ENCODE measurements at regions not wholly inside any gene's neighbourhood (a gene's known extent, or its start where the extent isn't known, plus 50 kb on each side); places are given as distances from the start of the nearest gene placed in this dataset.

DNA sequence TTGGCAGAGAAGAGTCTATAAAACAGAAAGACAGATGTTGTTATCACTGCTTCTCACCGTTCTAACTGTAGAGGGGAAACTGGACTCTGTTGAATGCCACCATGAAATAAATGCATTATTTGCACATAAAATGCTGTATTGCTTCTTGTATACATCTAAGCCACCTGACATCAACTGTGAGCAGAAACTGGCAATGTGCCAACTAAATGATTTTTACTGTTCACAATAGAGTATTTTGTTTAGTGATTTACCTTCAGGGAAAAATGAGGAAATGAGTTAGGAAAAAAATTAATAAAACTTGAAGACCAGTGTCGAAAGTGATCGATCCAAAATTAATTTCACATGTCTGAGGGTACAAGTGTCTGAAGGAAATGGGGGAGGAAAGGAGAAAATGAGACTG is 65.9 kb upstream of the TNIP3 start:
- DNase-seq (no peak), ATAC-seq (no peak)
- intact Hi-C loops (cut with DNase I, micrococcal nuclease) = no loop called here

DNA sequence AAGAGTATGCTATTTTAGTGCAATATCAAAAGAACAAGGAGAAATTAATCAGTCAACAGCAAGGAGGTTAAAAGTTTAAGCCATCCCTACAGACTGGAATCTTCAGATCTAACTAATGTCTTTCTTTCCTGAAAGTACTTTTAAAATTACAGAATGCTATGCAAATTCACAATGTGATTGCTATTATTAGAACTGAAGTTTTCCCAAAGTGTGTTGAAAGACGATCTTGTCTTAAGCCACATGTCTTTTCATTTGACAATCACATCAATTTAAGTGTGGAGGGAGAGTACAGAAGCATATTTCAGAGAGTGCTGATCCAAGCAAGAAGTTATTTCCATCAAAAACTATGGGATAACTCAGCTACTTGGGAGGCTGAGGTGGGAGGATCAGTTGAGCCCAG is 64.7 kb upstream of the TNIP3 start:
- DNase-seq (no peak), ATAC-seq (no peak)
- intact Hi-C loops (cut with DNase I, micrococcal nuclease) = no loop called here

- no peak for ATAC-seq
- intact Hi-C loops (cut with DNase I, micrococcal nuclease) = no loop called here
Observed at GRCh38 chr4:121227341-121227792, 63.2 kb upstream of the TNIP3 start.

GRCh38 chr4:121226362-121226761 is 62.2 kb upstream of the TNIP3 start:
- DNase-seq (no peak), ATAC-seq (no peak)
- intact Hi-C loops (cut with DNase I, micrococcal nuclease) = no loop called here

More at GRCh38 chr4:121227341-121227792, 63.2 kb upstream of the TNIP3 start:
- no peak for DNase-seq

DNA sequence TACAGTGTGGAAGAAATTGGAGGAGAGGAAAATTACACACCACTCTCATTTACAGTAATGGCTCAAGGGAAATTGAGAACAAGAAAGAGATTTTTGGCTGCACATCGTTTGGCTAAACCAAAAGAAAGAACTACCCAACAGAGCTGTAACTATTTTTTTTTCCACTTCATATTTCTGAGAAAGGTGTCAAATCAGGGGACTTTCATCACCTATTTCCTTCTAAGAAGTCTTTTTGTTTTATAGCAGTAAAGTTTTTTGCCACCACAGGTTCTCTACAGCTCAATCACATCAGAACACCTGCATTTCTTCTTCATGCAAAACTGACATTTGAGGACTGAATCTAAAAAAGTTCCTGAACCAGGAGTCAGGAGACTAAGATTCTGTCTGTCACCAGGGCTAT is 57.5 kb upstream of the TNIP3 start:
- ATAC-seq = no peak
- intact Hi-C loops (cut with DNase I, micrococcal nuclease) = no loop called here
- no peak for DNase-seq

DNA sequence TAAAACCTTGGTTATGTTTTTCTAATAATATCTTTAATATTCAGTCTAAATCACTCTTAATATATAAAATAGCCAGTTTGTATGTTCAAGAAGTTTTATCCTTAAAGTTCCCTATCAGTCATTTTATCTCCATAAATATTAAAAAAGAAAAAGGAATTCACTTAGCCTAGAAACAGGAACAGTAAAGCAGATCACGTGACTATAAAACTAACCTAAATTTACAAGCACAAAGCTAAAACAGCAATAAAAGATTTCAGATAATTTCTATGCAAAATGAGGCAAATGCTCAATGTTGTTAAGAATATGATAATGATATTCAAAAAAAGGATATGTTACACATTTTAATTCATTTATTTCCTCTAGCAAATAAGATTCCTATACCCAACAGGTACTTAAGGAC is 57.1 kb upstream of the TNIP3 start:
- DNase-seq (no peak), ATAC-seq (no peak)
- intact Hi-C loops (cut with DNase I, micrococcal nuclease) = no loop called here

- intact Hi-C loops (cut with DNase I, micrococcal nuclease) = no loop called here
- DNase-seq = no peak
- ATAC-seq = no peak
Observed at GRCh38 chr4:121220698-121221097, 56.6 kb upstream of the TNIP3 start.

DNA sequence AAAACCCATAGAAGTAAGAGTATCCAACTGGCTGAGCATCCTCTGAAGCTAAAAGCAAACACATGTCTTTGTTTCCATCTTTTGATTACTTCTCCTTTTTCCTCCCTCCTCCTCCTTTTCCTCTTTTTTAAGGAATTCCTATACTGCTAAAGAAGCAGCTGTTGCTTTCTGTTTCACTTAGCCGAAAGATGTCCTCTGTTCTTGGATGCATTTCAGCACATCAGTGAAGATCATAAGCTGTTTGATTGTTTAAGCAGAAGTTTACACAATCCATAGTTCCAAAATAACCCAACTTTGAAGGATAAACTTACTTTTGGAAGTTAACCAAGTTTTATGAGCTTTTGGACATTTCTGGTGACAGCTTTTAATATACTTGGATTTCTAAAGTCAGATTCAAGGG is 55.1 kb upstream of the TNIP3 start:
- ATAC-seq = no peak
- intact Hi-C loops (cut with DNase I, micrococcal nuclease) = no loop called here
- no peak for DNase-seq

DNA sequence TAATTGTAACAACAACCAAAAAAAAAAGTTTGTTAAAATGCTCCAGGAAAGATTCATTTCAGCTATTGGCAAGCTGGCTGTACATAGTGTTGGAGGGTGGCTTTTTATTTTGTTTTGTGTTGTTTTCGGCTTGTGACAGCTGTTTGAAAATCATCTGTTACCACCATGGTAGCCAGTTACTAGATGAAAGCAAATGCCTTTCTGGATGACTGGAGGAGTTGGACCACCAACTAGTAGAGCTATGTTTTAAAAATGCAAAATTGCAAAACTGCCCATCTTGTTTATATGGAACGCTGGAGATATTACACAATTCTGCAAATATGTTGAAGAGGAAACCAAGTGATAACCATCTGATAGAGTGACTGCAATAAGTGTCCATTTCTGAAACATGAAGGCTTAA is 53.2 kb upstream of the TNIP3 start:
- ATAC-seq (no peak), DNase-seq (no peak)
- intact Hi-C loops (cut with DNase I, micrococcal nuclease) = no loop called here

- ATAC-seq = no peak
- intact Hi-C loops (cut with DNase I, micrococcal nuclease) = no loop called here
- DNase-seq = no peak
Observed at GRCh38 chr4:121216461-121216860, 52.3 kb upstream of the TNIP3 start.

- DNase-seq (no peak), ATAC-seq (no peak)
- intact Hi-C loops (cut with DNase I, micrococcal nuclease) = no loop called here
Observed at GRCh38 chr4:121213940-121214339, 49.8 kb upstream of the TNIP3 start.
